ENCODE measurements at regions not wholly inside any gene's neighbourhood (a gene's known extent, or its start where the extent isn't known, plus 50 kb on each side); places are given as distances from the start of the nearest gene placed in this dataset.

GRCh38 chr2:18690342-18690741, 101.0 kb upstream of the NT5C1B start:
- DNase-seq, result no peak
- ATAC-seq, result no peak
- intact Hi-C loops (cut with DNase I), result no loop called here

- intact Hi-C loops (cut with DNase I), result no loop called here
- ATAC-seq (no peak), DNase-seq (no peak)
These were observed 95.1 kb upstream of the NT5C1B start for GRCh38 chr2:18684206-18685038.

GRCh38 chr2:18682681-18683080, 93.3 kb upstream of the NT5C1B start:
- intact Hi-C loops (cut with DNase I), result no loop called here
- DNase-seq, result no peak
- no peak for ATAC-seq

- ATAC-seq, result no peak
- intact Hi-C loops (cut with DNase I), result no loop called here
These were observed 87.9 kb upstream of the NT5C1B start for GRCh38 chr2:18677280-18677679.

GRCh38 chr2:18674309-18674708, 84.9 kb upstream of the NT5C1B start:
- DNase-seq (no peak), ATAC-seq (no peak)
- intact Hi-C loops (cut with DNase I), result no loop called here

More at GRCh38 chr2:18677280-18677679, 87.9 kb upstream of the NT5C1B start:
- DNase-seq, result no peak

- DNase-seq (no peak), ATAC-seq (no peak)
- intact Hi-C loops (cut with DNase I), result no loop called here
These were observed 82.0 kb upstream of the NT5C1B start for GRCh38 chr2:18671363-18671762.

- ATAC-seq (no peak), DNase-seq (no peak)
- intact Hi-C loops (cut with DNase I), result no loop called here
These were observed 78.9 kb upstream of the NT5C1B start for GRCh38 chr2:18668221-18668620.

GRCh38 chr2:18664421-18664820, 75.1 kb upstream of the NT5C1B start:
- DNase-seq (no peak), ATAC-seq (no peak)
- intact Hi-C loops (cut with DNase I), result no loop called here

GRCh38 chr2:18663861-18664260, 74.5 kb upstream of the NT5C1B start:
- DNase-seq, result no peak
- intact Hi-C loops (cut with DNase I), result no loop called here
- no peak for ATAC-seq

- no peak for ATAC-seq
- DNase-seq, result no peak
These were observed 73.3 kb upstream of the NT5C1B start for GRCh38 chr2:18662689-18663088.

GRCh38 chr2:18659915-18660314, 70.5 kb upstream of the NT5C1B start:
- ATAC-seq, result no peak
- intact Hi-C loops (cut with DNase I), result no loop called here
- no peak for DNase-seq

More at GRCh38 chr2:18662689-18663088, 73.3 kb upstream of the NT5C1B start:
- intact Hi-C loops (cut with DNase I), result no loop called here

- intact Hi-C loops (cut with DNase I), result no loop called here
- ATAC-seq (no peak), DNase-seq (no peak)
These were observed 66.7 kb upstream of the NT5C1B start for GRCh38 chr2:18656048-18656447.

GRCh38 chr2:18651842-18652774, 62.7 kb upstream of the NT5C1B start:
- DNase-seq, result no peak
- ATAC-seq, result no peak
- intact Hi-C loops (cut with DNase I), result no loop called here

GRCh38 chr2:18650221-18650620, 60.9 kb upstream of the NT5C1B start:
- intact Hi-C loops (cut with DNase I), result no loop called here
- no peak for ATAC-seq
- no peak for DNase-seq

- intact Hi-C loops (cut with DNase I), result no loop called here
- DNase-seq, result no peak
- no peak for ATAC-seq
These were observed 60.2 kb upstream of the NT5C1B start for GRCh38 chr2:18649502-18650135.

GRCh38 chr2:18648161-18648560, 58.8 kb upstream of the NT5C1B start:
- intact Hi-C loops (cut with DNase I), result no loop called here
- DNase-seq (no peak), ATAC-seq (no peak)

GRCh38 chr2:18647731-18648130, 58.4 kb upstream of the NT5C1B start:
- ATAC-seq, result no peak
- DNase-seq, result no peak
- intact Hi-C loops (cut with DNase I), result no loop called here

GRCh38 chr2:18645315-18645714, 55.9 kb upstream of the NT5C1B start:
- ATAC-seq, result no peak
- no peak for DNase-seq
- intact Hi-C loops (cut with DNase I), result no loop called here

- no peak for ATAC-seq
- DNase-seq, result no peak
- intact Hi-C loops (cut with DNase I), result no loop called here
These were observed 54.7 kb upstream of the NT5C1B start for GRCh38 chr2:18644115-18644462.
